ENCODE measurements at regions not wholly inside any gene's neighbourhood (a gene's known extent, or its start where the extent isn't known, plus 50 kb on each side); places are given as distances from the start of the nearest gene placed in this dataset.

DNA sequence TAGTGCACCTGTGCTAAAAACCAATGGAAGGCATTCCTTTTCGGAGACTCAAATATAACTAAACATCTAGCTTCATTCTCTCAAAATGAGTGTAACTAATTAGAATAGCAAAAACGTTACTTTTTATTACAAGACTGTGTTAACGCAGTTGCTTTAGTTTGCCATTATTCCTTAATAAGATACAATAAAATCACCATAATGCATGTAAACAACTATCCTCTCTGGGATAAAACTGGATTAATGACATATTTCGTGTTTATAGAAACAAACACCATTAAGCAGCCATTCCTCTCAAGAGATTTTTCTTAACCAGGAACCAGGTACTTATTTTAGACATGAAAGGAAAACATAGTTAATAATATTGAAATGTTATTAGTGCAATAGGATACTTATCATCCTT is 512.8 kb upstream of the B3GALT2 start:
- CTCF ChIA-PET (ENCODE audit: unreplicated experiment): interaction anchor here (0.8 kb wide), 1 partner anchor 32 kb away, joined by 3 read pairs; no protein-coding TSS in a partner anchor
- H3K9me3 ChIP-seq (ENCODE audit: low read length): no peaks in the 10 kb centered on the region
- no peak overlapping the region for H2AFZ ChIP-seq (ENCODE audit: low read length)
- H3K4me2 ChIP-seq (ENCODE audit: low read length): no peak overlapping the region
- H3K27ac ChIP-seq (ENCODE audit: low read depth, low read length, poor library complexity, severe bottlenecking): no peak overlapping the region
- intact Hi-C loops (cut with micrococcal nuclease; ENCODE audit: unreplicated experiment): no loop called here
- H3K4me1 ChIP-seq (ENCODE audit: insufficient read depth, low read length, poor library complexity, severe bottlenecking): no peaks in the 10 kb centered on the region
- no peak overlapping the region for H3K4me3 ChIP-seq (ENCODE audit: low read depth, low read length, poor library complexity, severe bottlenecking)
- H4K20me1 ChIP-seq (ENCODE audit: insufficient read depth, low read length): no peaks in the 10 kb centered on the region
- no peaks in the 10 kb centered on the region for H3K36me3 ChIP-seq (ENCODE audit: insufficient read depth, low read length)
- TF ChIP-seq, protein P1, sequence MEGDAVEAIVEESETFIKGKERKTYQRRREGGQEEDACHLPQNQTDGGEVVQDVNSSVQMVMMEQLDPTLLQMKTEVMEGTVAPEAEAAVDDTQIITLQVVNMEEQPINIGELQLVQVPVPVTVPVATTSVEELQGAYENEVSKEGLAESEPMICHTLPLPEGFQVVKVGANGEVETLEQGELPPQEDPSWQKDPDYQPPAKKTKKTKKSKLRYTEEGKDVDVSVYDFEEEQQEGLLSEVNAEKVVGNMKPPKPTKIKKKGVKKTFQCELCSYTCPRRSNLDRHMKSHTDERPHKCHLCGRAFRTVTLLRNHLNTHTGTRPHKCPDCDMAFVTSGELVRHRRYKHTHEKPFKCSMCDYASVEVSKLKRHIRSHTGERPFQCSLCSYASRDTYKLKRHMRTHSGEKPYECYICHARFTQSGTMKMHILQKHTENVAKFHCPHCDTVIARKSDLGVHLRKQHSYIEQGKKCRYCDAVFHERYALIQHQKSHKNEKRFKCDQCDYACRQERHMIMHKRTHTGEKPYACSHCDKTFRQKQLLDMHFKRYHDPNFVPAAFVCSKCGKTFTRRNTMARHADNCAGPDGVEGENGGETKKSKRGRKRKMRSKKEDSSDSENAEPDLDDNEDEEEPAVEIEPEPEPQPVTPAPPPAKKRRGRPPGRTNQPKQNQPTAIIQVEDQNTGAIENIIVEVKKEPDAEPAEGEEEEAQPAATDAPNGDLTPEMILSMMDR (conservative IDR thresholded peaks at IDR 0.05; ENCODE audit: low read length): no peak
- TF ChIP-seq EZH2phosphoT487 (IDR thresholded peaks at IDR 0.05; ENCODE audit: borderline replicate concordance, low read depth, low read length): no peak
- no TSS peak for BruUV-seq (replicated peaks)
- no peaks in the 10 kb centered on the region for H3K79me2 ChIP-seq (ENCODE audit: insufficient read depth, low read depth, low read length)
- no peaks in the 10 kb centered on the region for H3K9me2 ChIP-seq (ENCODE audit: insufficient read depth, low read length)
- DNase-seq (ENCODE audit: low spot score): no peak
- POLR2A ChIA-PET: interaction anchor here (2.0 kb wide), 1 partner anchor 8 kb away, joined by 5 read pairs; no protein-coding TSS in a partner anchor

DNA sequence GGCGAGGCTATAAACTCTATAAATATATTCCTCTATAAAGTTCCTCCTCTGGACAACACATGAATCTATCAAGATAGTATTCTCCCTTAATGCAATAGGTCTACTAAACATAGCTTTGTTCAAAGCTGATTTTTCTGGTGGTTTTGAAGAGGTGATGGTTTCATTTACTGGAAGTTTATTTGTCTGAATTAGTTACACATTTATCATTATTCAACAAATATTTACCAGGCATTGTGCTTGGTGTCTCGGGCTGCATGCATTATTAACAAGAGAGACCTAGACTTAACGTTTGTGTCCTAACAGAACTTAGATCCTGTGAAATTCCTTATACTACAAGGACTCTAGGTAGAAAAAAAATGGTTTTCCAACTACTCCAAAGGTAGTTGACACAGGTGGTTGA is 511.4 kb upstream of the B3GALT2 start:
- no peaks in the 10 kb centered on the region for H4K20me1 ChIP-seq (ENCODE audit: insufficient read depth, low read length)
- H3K9me2 ChIP-seq (ENCODE audit: insufficient read depth, low read length): no peaks in the 10 kb centered on the region
- H3K4me3 ChIP-seq (ENCODE audit: low read depth, low read length, poor library complexity, severe bottlenecking): no peak overlapping the region
- no peak overlapping the region for H3K4me2 ChIP-seq (ENCODE audit: low read length)
- H3K36me3 ChIP-seq (ENCODE audit: insufficient read depth, low read length): no peaks in the 10 kb centered on the region
- POLR2A ChIA-PET: interaction anchor here (2.0 kb wide), 1 partner anchor 10 kb away, joined by 5 read pairs; no protein-coding TSS in a partner anchor
- CTCF ChIA-PET (ENCODE audit: unreplicated experiment): no interaction called here
- intact Hi-C loops (cut with micrococcal nuclease; ENCODE audit: unreplicated experiment): no loop called here
- TF ChIP-seq, protein P1 (conservative IDR thresholded peaks at IDR 0.05; ENCODE audit: low read length): no peak
- no peak for TF ChIP-seq EZH2phosphoT487 (IDR thresholded peaks at IDR 0.05; ENCODE audit: borderline replicate concordance, low read depth, low read length)
- H3K4me1 ChIP-seq (ENCODE audit: insufficient read depth, low read length, poor library complexity, severe bottlenecking): no peaks in the 10 kb centered on the region
- no peak for DNase-seq (ENCODE audit: low spot score)
- H3K79me2 ChIP-seq (ENCODE audit: insufficient read depth, low read depth, low read length): no peaks in the 10 kb centered on the region
- no peaks in the 10 kb centered on the region for H3K9me3 ChIP-seq (ENCODE audit: low read length)
- H3K27ac ChIP-seq (ENCODE audit: low read depth, low read length, poor library complexity, severe bottlenecking): no peak overlapping the region
- no peak overlapping the region for H2AFZ ChIP-seq (ENCODE audit: low read length)
- BruUV-seq (replicated peaks): no TSS peak

GRCh38 chr1:193697115-193697762 is 510.8 kb upstream of the B3GALT2 start:
- ChIA-PET CTCF (ENCODE audit: unreplicated experiment) (no interaction called here), POLR2A (interaction anchor here (1.4 kb wide), 1 partner anchor 11 kb away, joined by 3 read pairs; no protein-coding TSS in a partner anchor)
- BruUV-seq (replicated peaks): no TSS peak
- H3K9me3 ChIP-seq (ENCODE audit: low read length): no peaks in the 10 kb centered on the region
- H2AFZ ChIP-seq (ENCODE audit: low read length): no peak overlapping the region
- no peak for DNase-seq (ENCODE audit: low spot score)
- H3K27ac ChIP-seq (ENCODE audit: low read depth, low read length, poor library complexity, severe bottlenecking): no peak overlapping the region
- H3K9me2 ChIP-seq (ENCODE audit: insufficient read depth, low read length): no peaks in the 10 kb centered on the region
- H3K4me2 ChIP-seq (ENCODE audit: low read length): no peak overlapping the region
- intact Hi-C loops (cut with micrococcal nuclease; ENCODE audit: unreplicated experiment): no loop called here
- no peaks in the 10 kb centered on the region for H3K36me3 ChIP-seq (ENCODE audit: insufficient read depth, low read length)
- H3K4me3 ChIP-seq (ENCODE audit: low read depth, low read length, poor library complexity, severe bottlenecking): no peak overlapping the region
- H4K20me1 ChIP-seq (ENCODE audit: insufficient read depth, low read length): no peaks in the 10 kb centered on the region
- no peaks in the 10 kb centered on the region for H3K79me2 ChIP-seq (ENCODE audit: insufficient read depth, low read depth, low read length)
- TF ChIP-seq, protein P1 (conservative IDR thresholded peaks at IDR 0.05; ENCODE audit: low read length): no peak
- no peak for TF ChIP-seq EZH2phosphoT487 (IDR thresholded peaks at IDR 0.05; ENCODE audit: borderline replicate concordance, low read depth, low read length)
- no peaks in the 10 kb centered on the region for H3K4me1 ChIP-seq (ENCODE audit: insufficient read depth, low read length, poor library complexity, severe bottlenecking)
